HFF-Myc (cell line): ENCODE measurements at regions not wholly inside any gene's neighbourhood (a gene's known extent, or its start where the extent isn't known, plus 50 kb on each side); places are given as distances from the start of the nearest gene placed in this dataset.
A peak's percentile ranks its signal among the peaks of the same experiment; 100 is the strongest.

Experiments used
- DNase-seq: peaks from one replicate; pipeline ENCODE4 v3.0.0-alpha.2; 2011; ENCODE audit warnings: low read depth; ENCODE audit errors: extremely low read depth
- H3K4me3 ChIP-seq: replicated peaks from 2 replicates; pipeline ENCODE4 v1.5.1; 2011; ENCODE audit warnings: low read depth, mild to moderate bottlenecking, control low read depth, low read length
- TF ChIP-seq, protein P1 (sequence below): IDR thresholded peaks from 2 replicates; pipeline ENCODE4 v1.5.1; 2012; ENCODE audit warnings: mild to moderate bottlenecking, low read depth, low read length, control low read depth; ENCODE audit errors: missing control alignments

GRCh38 chr18:22560275-22560610 lies 142.5 kb upstream of the CTAGE1 start:
- H3K4me3 ChIP-seq, result peak overlapping the region; percentile 46

GRCh38 chr18:22560797-22561196 lies 143.1 kb upstream of the CTAGE1 start:
- TF ChIP-seq, protein P1, sequence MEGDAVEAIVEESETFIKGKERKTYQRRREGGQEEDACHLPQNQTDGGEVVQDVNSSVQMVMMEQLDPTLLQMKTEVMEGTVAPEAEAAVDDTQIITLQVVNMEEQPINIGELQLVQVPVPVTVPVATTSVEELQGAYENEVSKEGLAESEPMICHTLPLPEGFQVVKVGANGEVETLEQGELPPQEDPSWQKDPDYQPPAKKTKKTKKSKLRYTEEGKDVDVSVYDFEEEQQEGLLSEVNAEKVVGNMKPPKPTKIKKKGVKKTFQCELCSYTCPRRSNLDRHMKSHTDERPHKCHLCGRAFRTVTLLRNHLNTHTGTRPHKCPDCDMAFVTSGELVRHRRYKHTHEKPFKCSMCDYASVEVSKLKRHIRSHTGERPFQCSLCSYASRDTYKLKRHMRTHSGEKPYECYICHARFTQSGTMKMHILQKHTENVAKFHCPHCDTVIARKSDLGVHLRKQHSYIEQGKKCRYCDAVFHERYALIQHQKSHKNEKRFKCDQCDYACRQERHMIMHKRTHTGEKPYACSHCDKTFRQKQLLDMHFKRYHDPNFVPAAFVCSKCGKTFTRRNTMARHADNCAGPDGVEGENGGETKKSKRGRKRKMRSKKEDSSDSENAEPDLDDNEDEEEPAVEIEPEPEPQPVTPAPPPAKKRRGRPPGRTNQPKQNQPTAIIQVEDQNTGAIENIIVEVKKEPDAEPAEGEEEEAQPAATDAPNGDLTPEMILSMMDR, result no peak

More at GRCh38 chr18:22560275-22560610, 142.5 kb upstream of the CTAGE1 start:
- TF ChIP-seq, protein P1, result no peak
- no peak for DNase-seq

GRCh38 chr18:22563164-22563583 lies 145.5 kb upstream of the CTAGE1 start:
- peak; percentile 78 for DNase-seq
- no peak overlapping the region for H3K4me3 ChIP-seq
- TF ChIP-seq, protein P1, result peak; percentile 64

More at GRCh38 chr18:22560797-22561196, 143.1 kb upstream of the CTAGE1 start:
- no peak for DNase-seq
- H3K4me3 ChIP-seq, result no peak overlapping the region

DNA sequence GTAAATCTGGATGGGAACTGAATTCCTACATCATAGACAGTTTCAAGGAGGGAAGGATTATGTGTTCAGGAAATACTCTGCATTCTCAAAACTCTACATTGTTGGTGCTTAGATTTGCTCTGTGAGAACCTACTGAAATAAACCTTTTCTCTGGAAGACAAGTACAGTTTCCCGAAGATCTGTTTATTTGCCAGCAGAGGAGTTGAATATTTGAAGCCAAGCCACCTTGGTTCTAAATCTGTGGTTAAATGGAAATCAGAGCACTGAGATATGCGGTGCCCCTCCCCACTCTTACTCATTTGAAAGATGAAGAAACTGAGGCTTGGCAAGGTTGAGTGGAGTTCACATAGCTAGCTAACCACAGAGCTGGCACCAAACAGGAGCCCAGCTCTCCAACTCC lies 146.3 kb upstream of the CTAGE1 start:
- H3K4me3 ChIP-seq, result no peak overlapping the region
- DNase-seq, result no peak
- TF ChIP-seq, protein P1, result no peak

GRCh38 chr18:22566703-22567420 lies 149.1 kb upstream of the CTAGE1 start:
- DNase-seq, result no peak
- H3K4me3 ChIP-seq, result no peak overlapping the region
- TF ChIP-seq, protein P1, result no peak

DNA sequence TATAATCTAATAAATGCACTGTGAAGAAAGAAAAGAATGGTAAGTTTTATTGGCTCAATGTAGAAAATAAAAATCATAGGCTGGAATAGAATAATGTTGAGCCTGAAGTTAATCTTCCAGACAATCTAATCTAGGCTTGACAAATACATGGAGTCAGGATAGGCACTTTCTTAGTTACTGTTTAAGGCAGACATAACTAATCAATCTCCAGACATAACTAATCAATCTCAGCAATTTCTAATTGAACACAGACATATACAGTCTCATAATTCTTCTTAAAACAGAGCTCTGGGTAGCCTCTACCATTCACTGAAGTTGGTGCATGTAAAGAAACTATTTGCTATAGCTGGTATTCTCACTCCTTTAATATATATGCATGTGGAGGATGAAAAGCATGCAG lies 150.1 kb upstream of the CTAGE1 start:
- DNase-seq, result no peak
- TF ChIP-seq, protein P1, result no peak
- H3K4me3 ChIP-seq, result no peak overlapping the region

DNA sequence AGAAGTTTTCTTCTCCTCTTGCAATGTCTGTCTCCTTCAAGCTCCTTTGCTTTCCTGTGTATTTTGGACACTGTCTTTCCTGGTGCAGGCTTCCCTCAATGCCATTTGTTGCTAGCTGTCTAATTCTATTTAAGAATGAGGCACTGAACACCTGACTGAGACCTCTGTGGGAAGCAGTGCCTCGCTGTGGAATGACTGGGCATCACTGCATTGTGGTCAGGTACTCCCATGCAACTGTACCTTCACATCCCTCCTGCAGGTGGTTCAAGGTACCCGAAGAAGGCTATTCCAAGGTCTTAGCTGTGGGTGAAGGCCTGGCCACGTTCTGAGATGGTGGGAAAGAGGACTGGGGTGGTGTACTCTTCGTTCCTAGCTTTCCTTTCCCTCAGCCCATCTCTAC lies 152.8 kb upstream of the CTAGE1 start:
- TF ChIP-seq, protein P1, result no peak

More for the DNA sequence above, 152.8 kb upstream of the CTAGE1 start:
- DNase-seq, result no peak
- H3K4me3 ChIP-seq, result no peak overlapping the region
